GM12878 (cell line): ENCODE measurements at regions not wholly inside any gene's neighbourhood (a gene's known extent, or its start where the extent isn't known, plus 50 kb on each side); places are given as distances from the start of the nearest gene placed in this dataset.

ENCODE experiments used
- ATAC-seq: fragments of 200-7000 bp; cut with Tn5 transposase; 3 replicates; pipeline ENCODE4 v1.9.1; 2020; ENCODE audit warnings: mild to moderate bottlenecking, moderate library complexity
- BruUV-seq: library from RNA; stranded (reverse); fragments of 400-500 nt; replicated peaks from 2 replicates; lab custom pipeline; 2021; lab: Mats Ljungman, UMichigan
- CTCF ChIA-PET: fragments of 300-600 bp; sonication (Branson Sonifier 250); formaldehyde crosslinking; extraction: SDS; loops from one replicate; lab custom pipeline; 2021; ENCODE audit warnings: inconsistent platforms; lab: Yijun Ruan, JAX
- POLR2A ChIA-PET: fragments of 350-600 bp; formaldehyde crosslinking; extraction: SDS; loops from one replicate; lab custom pipeline; 2021; ENCODE audit warnings: inconsistent platforms; lab: Charles Lee
- RAD21 ChIA-PET: fragments of 300-600 bp; sonication (Branson Sonifier 250); formaldehyde crosslinking; loops from one replicate; lab custom pipeline; 2023; ENCODE audit warnings: antibody characterized with exemption; ENCODE audit not compliant: unreplicated experiment; lab: Charles Lee
- SMC1A ChIA-PET: fragments of 300-600 bp; sonication (Branson Sonifier 250); formaldehyde crosslinking; loops from one replicate; lab custom pipeline; 2023; ENCODE audit not compliant: unreplicated experiment, uncharacterized antibody; lab: Charles Lee
- DNase-seq: peaks from one replicate; pipeline ENCODE4 v3.0.0-alpha.2; 2011; ENCODE audit warnings: low read depth, low spot score
- FAIRE-seq: peaks from 3 replicates; lab custom pipeline; 2011; peaks lifted over from hg19 to GRCh38; lab: Jason Lieb, UNC
- H2AFZ ChIP-seq: 2 replicates; pipeline ENCODE4 v1.6.0; 2011; ENCODE audit warnings: low read depth, low read length, control low read depth; ENCODE audit not compliant: control insufficient read depth
- H3K27ac ChIP-seq: 2 replicates; pipeline ENCODE4 v1.5.1; 2011; ENCODE audit warnings: control low read depth; ENCODE audit not compliant: control insufficient read depth, insufficient read depth
- H3K27me3 ChIP-seq, 2 experiments: replicated peaks in 1 of 2; 2 replicates each; pipeline versions ENCODE4 v1.6.0 to v1.6.1; 2011; ENCODE audit warnings: low read length in 1 of 2; ENCODE audit not compliant: control insufficient read depth in 2 of 2, insufficient read depth in 2 of 2
- H3K36me3 ChIP-seq, 2 experiments: 2 replicates each; pipeline ENCODE4 v1.5.1; 2011; ENCODE audit warnings: low read length in 1 of 2; ENCODE audit not compliant: control insufficient read depth in 2 of 2, insufficient read depth in 2 of 2
- H3K4me1 ChIP-seq: 2 replicates; pipeline ENCODE4 v1.6.1; 2011; ENCODE audit warnings: mild to moderate bottlenecking, low read length, moderate library complexity, mixed read lengths; ENCODE audit not compliant: control insufficient read depth, insufficient read depth
- H3K4me2 ChIP-seq: 2 replicates; pipeline ENCODE4 v1.6.0; 2011; ENCODE audit warnings: control low read depth; ENCODE audit not compliant: control insufficient read depth, insufficient read depth
- H3K4me3 ChIP-seq: fragments of 200-600 bp; sonication (generic); 2 replicates; pipeline ENCODE4 v1.5.1; 2016
- H3K79me2 ChIP-seq: 2 replicates; pipeline ENCODE4 v1.6.0; 2011; ENCODE audit warnings: low read length; ENCODE audit not compliant: control insufficient read depth, insufficient read depth
- H3K9ac ChIP-seq: 2 replicates; pipeline ENCODE4 v1.8.0; 2011; ENCODE audit warnings: low read length, control low read depth, mixed read lengths; ENCODE audit not compliant: control insufficient read depth, insufficient read depth
- H3K9me3 ChIP-seq: replicated peaks from 3 replicates; pipeline ENCODE4 v1.5.1; 2011; ENCODE audit warnings: mild to moderate bottlenecking, low read length; ENCODE audit not compliant: control insufficient read depth, insufficient read depth
- H4K20me1 ChIP-seq: 2 replicates; pipeline ENCODE4 v1.6.0; 2011; ENCODE audit not compliant: control insufficient read depth, insufficient read depth
- BMI1 ChIP-seq: fragments of 450-650 bp; IDR thresholded peaks from 2 replicates; pipeline ENCODE4 v1.6.1; 2016; ENCODE audit warnings: mild to moderate bottlenecking, moderate library complexity, borderline replicate concordance
- EED ChIP-seq: sonication (generic); IDR thresholded peaks from 2 replicates; pipeline ENCODE4 v1.6.1; 2016; ENCODE audit warnings: antibody characterized with exemption, low read depth
- EGR1 ChIP-seq, 2 experiments: IDR thresholded peaks; 1 replicate in 1 of 2; 2 replicates in 1 of 2; pipeline ENCODE4 v1.6.1; 2011 to 2012; ENCODE audit warnings: low read depth in 2 of 2, low read length in 2 of 2, borderline replicate concordance in 1 of 2, mild to moderate bottlenecking in 1 of 2, moderate library complexity in 1 of 2
- GABPA ChIP-seq: IDR thresholded peaks from 2 replicates; pipeline ENCODE4 v1.6.1; 2014; ENCODE audit warnings: antibody characterized with exemption, low read depth, mild to moderate bottlenecking, inconsistent platforms
- HDAC2 ChIP-seq: fragments of 200-600 bp; sonication (generic); IDR thresholded peaks from 2 replicates; pipeline ENCODE4 v1.6.1; 2017
- MAX ChIP-seq: IDR thresholded peaks from 2 replicates; pipeline ENCODE4 v1.6.1; 2012; ENCODE audit warnings: low read depth, low read length, improper control_type of control experiment
- POLR2AphosphoS2 ChIP-seq: IDR thresholded peaks from 2 replicates; pipeline ENCODE4 v1.6.1; 2011; ENCODE audit warnings: low read depth, mild to moderate bottlenecking, low read length, improper control_type of control experiment, moderate library complexity
- POLR2AphosphoS5 ChIP-seq: IDR thresholded peaks from 2 replicates; pipeline ENCODE4 v1.6.1; 2011; ENCODE audit warnings: mild to moderate bottlenecking, low read length, inconsistent platforms
- RB1 ChIP-seq: fragments of 450-650 bp; formaldehyde crosslinking; IDR thresholded peaks from 2 replicates; pipeline ENCODE4 v1.6.1; 2017; ENCODE audit warnings: mild to moderate bottlenecking, borderline replicate concordance
- USF2 ChIP-seq: IDR thresholded peaks from 2 replicates; pipeline ENCODE4 v1.6.1; 2011; ENCODE audit warnings: low read depth, low read length, improper control_type of control experiment, borderline replicate concordance
- ZNF274 ChIP-seq: IDR thresholded peaks from one replicate; pipeline ENCODE4 v1.8.0; 2011; ENCODE audit not compliant: insufficient read length, insufficient read depth
- WGBS: methylation state at CpG from one replicate; pipeline ENCODE4 v1.1.6; 2016; ENCODE audit warnings: low lambda C conversion rate; ENCODE audit not compliant: insufficient replicate concordance, insufficient coverage; ENCODE audit errors: missing lambda C conversion rate; 5-methylcytosine and 5-hydroxymethylcytosine counted together
- in situ Hi-C: fragments of 300-500 bp; cut with MboI; formaldehyde crosslinking; loops from 9 replicates; pipeline ENCODE4 v1.14.3; 2018; ENCODE audit warnings: mixed read lengths
- intact Hi-C: fragments of 100-400 bp; cut with micrococcal nuclease; formaldehyde crosslinking; loops from one replicate; pipeline ENCODE4 v1.14.2; 2022; ENCODE audit not compliant: unreplicated experiment
- TF ChIP-seq, protein P1 (sequence below): fragments of 150-350 bp; IDR thresholded peaks from 2 replicates; pipeline ENCODE4 v1.6.1; 2016; ENCODE audit warnings: low read depth, low read length
- TF ChIP-seq, protein P2 (sequence below): IDR thresholded peaks from 2 replicates; pipeline ENCODE4 v1.6.1; 2012; ENCODE audit warnings: low read depth, low read length, improper control_type of control experiment

GRCh38 chr5:61614606-61615005 lies 282.5 kb downstream of the ZSWIM6 start:
- H3K27ac ChIP-seq: no peak overlapping the region
- POLR2A ChIA-PET: no interaction called here
- no peak overlapping the region for H3K4me2 ChIP-seq
- RAD21 ChIA-PET: no interaction called here
- no TSS peak for BruUV-seq
- no peak for DNase-seq
- in situ Hi-C loops: no loop called here
- intact Hi-C loops: no loop called here
- SMC1A ChIA-PET: interaction anchor here (1.2 to 1.4 kb wide), 3 partner anchors 8 to 72 kb away, joined by 3 to 5 read pairs (median 4); no protein-coding TSS in a partner anchor
- H3K9me3 ChIP-seq: no peaks in the 10 kb centered on the region
- no peaks in the 10 kb centered on the region; a peak in 1 of 4 replicates for H3K27me3 ChIP-seq
- no peaks in the 10 kb centered on the region for H3K4me1 ChIP-seq
- ATAC-seq: no peak
- no peak overlapping the region for H3K9ac ChIP-seq
- CTCF ChIA-PET: interaction anchor here (0.6 to 1.5 kb wide), 4 partner anchors 9 to 355 kb away, joined by 3 read pairs; no protein-coding TSS in a partner anchor
- H2AFZ ChIP-seq: no peak overlapping the region
- no peak overlapping the region for H3K4me3 ChIP-seq
- whole genome bisulfite sequencing: 8% methylated on average over 3 of the region's 3 CpGs
- no peaks in the 10 kb centered on the region for H3K36me3 ChIP-seq
- FAIRE-seq: no peak
- no peak for TF ChIP-seq RB1
- TF ChIP-seq POLR2AphosphoS5: no peak
- TF ChIP-seq POLR2AphosphoS2: no peak
- H3K79me2 ChIP-seq: no peaks in the 10 kb centered on the region
- H4K20me1 ChIP-seq: no peaks in the 10 kb centered on the region

GRCh38 chr5:61617039-61617438 lies 285.0 kb downstream of the ZSWIM6 start:
- no peak overlapping the region for H3K27ac ChIP-seq
- no peaks in the 10 kb centered on the region for H3K79me2 ChIP-seq
- no peaks in the 10 kb centered on the region for H3K9me3 ChIP-seq
- no peaks in the 10 kb centered on the region for H3K4me1 ChIP-seq
- in situ Hi-C loops: no loop called here
- no peak overlapping the region for H2AFZ ChIP-seq
- no peaks in the 10 kb centered on the region for H3K36me3 ChIP-seq
- intact Hi-C loops: no loop called here
- H3K4me2 ChIP-seq: no peak overlapping the region
- POLR2A ChIA-PET: no interaction called here
- FAIRE-seq (no peak), ATAC-seq (no peak), DNase-seq (no peak)
- H3K4me3 ChIP-seq: no peak overlapping the region
- SMC1A ChIA-PET: interaction anchor here (0.8 to 1.0 kb wide), 2 partner anchors 8 to 17 kb away, joined by 3 to 4 read pairs; no protein-coding TSS in a partner anchor
- BruUV-seq: no TSS peak
- CTCF ChIA-PET: no interaction called here
- no peaks in the 10 kb centered on the region; a peak in 1 of 4 replicates for H3K27me3 ChIP-seq
- WGBS: 54% methylated on average over 3 of the region's 3 CpGs
- H3K9ac ChIP-seq: no peak overlapping the region
- H4K20me1 ChIP-seq: no peaks in the 10 kb centered on the region; the same call in 1 of the 2 replicates
- RAD21 ChIA-PET: no interaction called here
- no peak for TF ChIP-seq ZNF274
- TF ChIP-seq, protein P1, sequence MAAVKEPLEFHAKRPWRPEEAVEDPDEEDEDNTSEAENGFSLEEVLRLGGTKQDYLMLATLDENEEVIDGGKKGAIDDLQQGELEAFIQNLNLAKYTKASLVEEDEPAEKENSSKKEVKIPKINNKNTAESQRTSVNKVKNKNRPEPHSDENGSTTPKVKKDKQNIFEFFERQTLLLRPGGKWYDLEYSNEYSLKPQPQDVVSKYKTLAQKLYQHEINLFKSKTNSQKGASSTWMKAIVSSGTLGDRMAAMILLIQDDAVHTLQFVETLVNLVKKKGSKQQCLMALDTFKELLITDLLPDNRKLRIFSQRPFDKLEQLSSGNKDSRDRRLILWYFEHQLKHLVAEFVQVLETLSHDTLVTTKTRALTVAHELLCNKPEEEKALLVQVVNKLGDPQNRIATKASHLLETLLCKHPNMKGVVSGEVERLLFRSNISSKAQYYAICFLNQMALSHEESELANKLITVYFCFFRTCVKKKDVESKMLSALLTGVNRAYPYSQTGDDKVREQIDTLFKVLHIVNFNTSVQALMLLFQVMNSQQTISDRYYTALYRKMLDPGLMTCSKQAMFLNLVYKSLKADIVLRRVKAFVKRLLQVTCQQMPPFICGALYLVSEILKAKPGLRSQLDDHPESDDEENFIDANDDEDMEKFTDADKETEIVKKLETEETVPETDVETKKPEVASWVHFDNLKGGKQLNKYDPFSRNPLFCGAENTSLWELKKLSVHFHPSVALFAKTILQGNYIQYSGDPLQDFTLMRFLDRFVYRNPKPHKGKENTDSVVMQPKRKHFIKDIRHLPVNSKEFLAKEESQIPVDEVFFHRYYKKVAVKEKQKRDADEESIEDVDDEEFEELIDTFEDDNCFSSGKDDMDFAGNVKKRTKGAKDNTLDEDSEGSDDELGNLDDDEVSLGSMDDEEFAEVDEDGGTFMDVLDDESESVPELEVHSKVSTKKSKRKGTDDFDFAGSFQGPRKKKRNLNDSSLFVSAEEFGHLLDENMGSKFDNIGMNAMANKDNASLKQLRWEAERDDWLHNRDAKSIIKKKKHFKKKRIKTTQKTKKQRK: no peak
- TF ChIP-seq, protein P2, sequence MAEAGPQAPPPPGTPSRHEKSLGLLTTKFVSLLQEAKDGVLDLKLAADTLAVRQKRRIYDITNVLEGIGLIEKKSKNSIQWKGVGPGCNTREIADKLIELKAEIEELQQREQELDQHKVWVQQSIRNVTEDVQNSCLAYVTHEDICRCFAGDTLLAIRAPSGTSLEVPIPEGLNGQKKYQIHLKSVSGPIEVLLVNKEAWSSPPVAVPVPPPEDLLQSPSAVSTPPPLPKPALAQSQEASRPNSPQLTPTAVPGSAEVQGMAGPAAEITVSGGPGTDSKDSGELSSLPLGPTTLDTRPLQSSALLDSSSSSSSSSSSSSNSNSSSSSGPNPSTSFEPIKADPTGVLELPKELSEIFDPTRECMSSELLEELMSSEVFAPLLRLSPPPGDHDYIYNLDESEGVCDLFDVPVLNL: no peak
- TF ChIP-seq HDAC2: no peak
- no peak for TF ChIP-seq EED
- TF ChIP-seq BMI1: no peak
- no peak for TF ChIP-seq GABPA
- TF ChIP-seq MAX: no peak
- TF ChIP-seq EGR1 (IDR thresholded peaks at IDR 0.05; ENCODE audit: borderline replicate concordance in 1 of 2, low read depth in 2 of 2, low read length in 2 of 2): no peak
- no peak for TF ChIP-seq USF2
- no peak for TF ChIP-seq RB1
